ENCODE measurements at regions not wholly inside any gene's neighbourhood (a gene's known extent, or its start where the extent isn't known, plus 50 kb on each side); places are given as distances from the start of the nearest gene placed in this dataset.

DNA sequence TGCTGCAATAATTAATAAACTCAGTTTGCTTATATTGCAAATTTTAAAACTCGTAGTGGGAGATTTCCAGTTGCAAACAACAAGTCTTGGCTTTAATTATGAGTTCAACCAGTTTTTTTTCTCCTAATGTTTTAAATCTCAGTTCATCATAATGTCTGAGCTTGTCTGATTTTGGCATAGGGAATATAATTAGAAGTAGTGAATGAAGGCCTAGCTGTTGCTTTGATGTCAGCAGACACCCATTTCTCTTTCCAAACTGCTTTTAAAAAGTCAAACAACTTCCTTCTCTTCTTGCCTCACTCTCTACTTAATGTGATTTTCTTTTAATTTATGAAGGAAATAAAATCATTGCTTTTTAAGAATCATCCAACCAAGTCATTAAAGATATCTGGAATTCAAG lies 1462.1 kb downstream of the DPP10 start:
- H3K4me3 ChIP-seq (ENCODE audit: low read depth, low read length) = no peak overlapping the region

DNA sequence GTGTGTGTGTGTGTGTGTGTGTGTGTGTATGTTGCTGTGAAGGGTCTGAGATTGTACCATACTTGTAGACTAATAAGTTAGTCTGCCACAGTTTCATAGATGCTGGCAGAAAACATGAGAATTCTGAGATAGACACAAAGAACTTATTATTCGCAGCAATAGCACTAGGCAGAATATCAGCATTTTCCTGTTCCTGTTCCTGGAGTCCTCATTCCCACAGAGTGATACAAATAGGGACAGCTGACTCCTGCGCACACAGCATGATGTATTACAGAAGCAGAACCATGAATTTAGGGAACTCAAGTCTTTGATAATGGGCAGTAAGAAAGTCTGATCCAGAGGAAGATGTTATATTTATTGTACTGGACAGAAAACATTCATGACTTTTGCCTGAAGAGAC lies 1466.3 kb downstream of the DPP10 start:
- TF ChIP-seq, protein P1, sequence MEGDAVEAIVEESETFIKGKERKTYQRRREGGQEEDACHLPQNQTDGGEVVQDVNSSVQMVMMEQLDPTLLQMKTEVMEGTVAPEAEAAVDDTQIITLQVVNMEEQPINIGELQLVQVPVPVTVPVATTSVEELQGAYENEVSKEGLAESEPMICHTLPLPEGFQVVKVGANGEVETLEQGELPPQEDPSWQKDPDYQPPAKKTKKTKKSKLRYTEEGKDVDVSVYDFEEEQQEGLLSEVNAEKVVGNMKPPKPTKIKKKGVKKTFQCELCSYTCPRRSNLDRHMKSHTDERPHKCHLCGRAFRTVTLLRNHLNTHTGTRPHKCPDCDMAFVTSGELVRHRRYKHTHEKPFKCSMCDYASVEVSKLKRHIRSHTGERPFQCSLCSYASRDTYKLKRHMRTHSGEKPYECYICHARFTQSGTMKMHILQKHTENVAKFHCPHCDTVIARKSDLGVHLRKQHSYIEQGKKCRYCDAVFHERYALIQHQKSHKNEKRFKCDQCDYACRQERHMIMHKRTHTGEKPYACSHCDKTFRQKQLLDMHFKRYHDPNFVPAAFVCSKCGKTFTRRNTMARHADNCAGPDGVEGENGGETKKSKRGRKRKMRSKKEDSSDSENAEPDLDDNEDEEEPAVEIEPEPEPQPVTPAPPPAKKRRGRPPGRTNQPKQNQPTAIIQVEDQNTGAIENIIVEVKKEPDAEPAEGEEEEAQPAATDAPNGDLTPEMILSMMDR (IDR thresholded peaks at IDR 0.05; ENCODE audit: borderline replicate concordance, insufficient read depth, low read depth, low read length) = no peak
- H3K4me3 ChIP-seq (ENCODE audit: low read depth, low read length) = no peak overlapping the region

More for the DNA sequence above, 1462.1 kb downstream of the DPP10 start:
- TF ChIP-seq, protein P1 (IDR thresholded peaks at IDR 0.05; ENCODE audit: borderline replicate concordance, insufficient read depth, low read depth, low read length) = no peak

DNA sequence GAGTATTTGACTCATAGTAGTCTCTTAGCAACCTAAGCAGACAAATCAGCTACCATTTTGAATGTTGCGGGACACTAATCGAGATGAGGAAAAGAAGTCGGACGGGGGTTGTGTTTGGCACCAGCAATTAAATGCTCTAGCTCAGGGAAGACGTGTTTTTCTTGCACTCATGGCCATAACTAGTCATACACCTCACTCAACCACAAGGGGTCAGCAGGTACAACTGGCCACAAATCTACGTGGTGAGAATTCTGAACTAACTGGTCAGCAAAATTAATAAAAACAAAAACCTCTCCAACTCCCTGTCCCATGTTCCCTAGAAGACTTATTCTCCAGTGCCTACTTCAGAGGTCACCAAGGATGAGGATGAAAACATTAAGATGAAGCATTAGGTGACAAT lies 1467.8 kb downstream of the DPP10 start:
- TF ChIP-seq, protein P1 (IDR thresholded peaks at IDR 0.05; ENCODE audit: borderline replicate concordance, insufficient read depth, low read depth, low read length) = no peak
- H3K4me3 ChIP-seq (ENCODE audit: low read depth, low read length) = no peak overlapping the region

DNA sequence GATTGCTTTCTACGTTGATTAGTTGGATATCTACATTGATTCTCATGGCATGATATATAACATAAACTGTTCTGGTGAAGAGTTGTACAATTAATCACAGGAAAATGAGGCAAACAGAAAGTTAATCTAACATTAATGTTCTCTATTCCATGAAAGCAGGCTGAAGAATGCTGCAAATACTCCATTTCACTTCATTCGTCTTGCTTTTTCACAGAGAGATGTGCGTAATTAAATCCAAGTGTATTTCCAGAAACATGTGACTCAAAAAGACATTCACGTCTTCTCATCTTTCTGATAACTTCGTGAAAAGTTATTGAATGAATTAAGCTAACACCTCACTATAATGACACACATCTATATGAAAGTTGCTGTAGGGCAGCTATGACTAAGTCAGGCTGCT lies 1471.5 kb downstream of the DPP10 start:
- no peak overlapping the region for H3K4me3 ChIP-seq (ENCODE audit: low read depth, low read length)

DNA sequence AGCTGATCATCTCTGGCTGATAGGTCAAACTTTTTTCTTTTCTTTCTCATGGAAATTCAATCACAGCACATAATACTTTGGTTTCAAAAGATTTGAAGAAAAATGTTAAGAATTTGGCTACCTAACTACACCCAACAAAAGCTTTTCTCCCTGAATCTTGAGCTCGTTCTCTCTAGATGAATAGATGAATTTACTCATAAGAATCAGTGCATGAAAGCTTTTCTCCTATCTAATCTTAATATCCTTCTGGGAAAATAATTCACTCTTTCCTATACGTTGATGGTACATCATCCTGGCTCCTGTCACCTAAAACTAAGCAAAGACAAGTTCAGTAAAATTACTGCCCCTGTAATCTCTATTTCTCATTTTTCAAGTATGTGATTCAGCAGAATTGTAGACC lies 1479.1 kb downstream of the DPP10 start:
- no peak overlapping the region for H3K4me3 ChIP-seq (ENCODE audit: low read depth, low read length)
- TF ChIP-seq, protein P1 (IDR thresholded peaks at IDR 0.05; ENCODE audit: borderline replicate concordance, insufficient read depth, low read depth, low read length) = no peak

More for the DNA sequence above, 1471.5 kb downstream of the DPP10 start:
- TF ChIP-seq, protein P1 (IDR thresholded peaks at IDR 0.05; ENCODE audit: borderline replicate concordance, insufficient read depth, low read depth, low read length) = no peak

DNA sequence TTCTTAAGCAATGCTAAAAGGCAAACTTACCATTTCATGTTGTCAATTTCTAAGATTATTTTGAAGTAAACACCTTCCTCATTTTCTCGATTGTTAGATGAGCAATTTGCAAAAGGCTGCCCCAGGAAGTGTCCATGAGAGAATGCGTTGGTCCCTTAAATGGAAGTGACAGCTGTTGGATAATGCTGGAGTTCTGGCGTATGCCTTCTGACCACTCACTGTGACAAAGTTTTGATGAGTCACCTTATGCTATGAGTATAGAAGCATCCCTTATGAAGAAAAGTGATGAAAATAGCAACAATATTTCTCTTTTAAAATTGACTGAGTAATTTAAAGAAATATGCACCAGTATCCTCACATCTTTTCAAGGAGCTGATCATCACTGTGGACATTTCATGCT lies 1497.5 kb downstream of the DPP10 start:
- H3K4me3 ChIP-seq (ENCODE audit: low read depth, low read length) = no peak overlapping the region
- TF ChIP-seq, protein P1 (IDR thresholded peaks at IDR 0.05; ENCODE audit: borderline replicate concordance, insufficient read depth, low read depth, low read length) = no peak

DNA sequence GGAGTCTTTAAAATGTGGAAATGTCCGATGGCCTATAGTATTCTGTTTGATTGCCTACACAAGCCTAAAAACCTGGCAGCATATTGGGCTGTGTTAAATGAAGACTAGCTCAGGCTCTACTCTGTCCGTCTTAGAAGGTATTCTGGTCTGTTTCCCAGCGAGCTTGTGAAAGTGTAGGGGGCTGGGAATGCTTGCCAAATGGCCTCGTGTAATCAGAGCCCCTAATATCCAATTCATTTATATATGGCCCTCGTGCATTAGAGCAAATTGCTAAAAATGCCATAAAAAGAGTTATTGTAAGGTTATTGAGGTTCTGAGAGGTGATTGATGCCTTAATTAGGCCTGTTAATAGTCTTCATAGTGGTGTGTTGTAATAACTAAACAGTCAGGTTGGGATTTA lies 1500.4 kb downstream of the DPP10 start:
- no peak overlapping the region for H3K4me3 ChIP-seq (ENCODE audit: low read depth, low read length)
- TF ChIP-seq, protein P1 (IDR thresholded peaks at IDR 0.05; ENCODE audit: borderline replicate concordance, insufficient read depth, low read depth, low read length) = no peak
